DMS79 treated with DMSO at 0.1 percent for 48 hours (cell line): ENCODE measurements at regions not wholly inside any gene's neighbourhood (a gene's known extent, or its start where the extent isn't known, plus 50 kb on each side); places are given as distances from the start of the nearest gene placed in this dataset.

Experiments used
- DNase-seq: peaks from one replicate; lab custom pipeline; 2025; lab: John Stamatoyannopoulos, UW

DNA sequence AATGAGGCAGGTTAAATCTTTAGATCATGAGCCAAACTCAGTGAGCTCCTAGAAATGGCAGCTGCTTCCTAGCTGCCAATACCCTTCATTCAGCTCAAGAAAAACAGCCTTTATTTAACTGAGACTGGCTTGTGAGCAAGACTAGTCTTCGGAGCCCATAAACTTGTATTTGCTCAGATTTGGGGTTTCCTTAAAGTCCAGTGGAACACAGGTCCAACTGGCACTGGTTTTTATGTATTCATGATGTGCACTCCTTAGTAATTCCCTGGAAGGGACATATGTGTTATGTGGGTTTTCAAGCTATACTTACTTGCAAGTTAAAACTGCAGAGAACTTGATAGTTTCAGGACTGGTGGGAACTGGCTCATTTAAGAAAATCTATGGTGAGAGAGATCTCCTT is 380.1 kb upstream of the TMEM132C start:
- DNase-seq, result no peak

DNA sequence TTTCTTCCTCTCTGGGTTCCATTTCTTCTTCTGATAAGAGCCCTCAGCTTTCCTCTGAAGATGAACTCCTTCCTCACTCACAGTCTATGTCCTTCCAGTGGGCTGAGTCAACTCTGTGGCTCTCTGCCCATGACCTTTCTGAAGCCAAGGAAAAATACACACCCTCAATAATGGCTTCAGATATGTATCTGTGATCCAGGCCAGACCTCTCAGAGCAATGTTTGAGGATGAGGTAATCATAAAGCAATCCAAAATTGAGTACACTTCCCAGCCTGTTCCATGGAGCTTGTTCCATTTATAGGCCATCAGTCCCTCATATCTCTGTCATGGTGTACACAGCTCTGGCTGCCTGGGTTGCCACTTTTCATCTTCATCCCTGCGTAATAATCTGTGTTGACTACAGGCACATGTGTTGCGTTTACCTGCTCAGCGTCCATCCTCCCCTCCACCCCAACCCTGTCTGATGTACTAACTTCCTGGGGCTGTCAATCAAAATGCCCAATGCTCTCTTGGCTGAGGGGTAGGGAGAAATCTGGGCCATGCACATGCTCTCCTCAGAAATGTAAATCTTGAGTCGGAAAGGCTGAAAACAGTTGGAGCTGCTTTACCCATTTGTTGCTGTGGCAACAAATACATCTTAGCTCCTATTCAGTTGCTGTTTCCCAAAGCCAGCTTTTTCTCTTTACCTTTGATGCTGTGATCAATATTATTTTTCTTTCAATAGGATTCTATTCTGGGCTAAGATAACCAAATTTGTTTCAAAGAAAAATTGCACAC is 377.8 kb upstream of the TMEM132C start:
- no peak for DNase-seq

DNA sequence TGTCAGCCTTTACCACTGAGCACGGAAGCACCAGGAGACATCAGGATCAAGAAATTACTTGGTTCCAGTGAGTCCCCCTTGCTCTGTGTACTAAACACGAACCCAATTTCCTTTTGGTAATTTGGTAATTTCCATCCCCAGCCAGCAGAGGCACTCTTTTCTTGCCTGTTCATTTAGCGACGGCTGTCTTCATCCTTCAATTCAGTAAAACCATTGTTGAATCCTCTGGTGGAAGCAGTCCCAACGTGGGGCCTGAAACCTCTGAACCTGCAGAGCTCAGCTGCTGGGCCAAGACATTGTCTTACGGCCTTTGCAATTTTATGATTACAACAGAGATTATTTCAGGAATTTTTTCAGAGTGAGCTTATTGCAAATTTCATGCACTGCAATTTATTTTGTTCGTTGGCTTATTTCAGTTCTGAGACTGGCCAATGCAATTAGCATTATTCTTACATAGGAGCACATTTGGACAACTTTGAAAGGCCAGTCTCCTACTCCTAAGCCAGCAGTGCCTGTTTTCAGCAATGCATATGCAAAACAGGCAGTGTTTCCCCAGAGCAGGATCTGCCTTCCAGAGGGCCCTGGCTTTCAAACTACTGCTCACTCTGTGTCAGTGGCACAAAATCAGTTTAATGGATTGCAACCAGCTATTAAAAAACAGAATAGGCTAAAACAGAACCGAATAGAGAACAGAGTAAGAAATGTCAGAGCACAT is 372.9 kb upstream of the TMEM132C start:
- no peak for DNase-seq

DNA sequence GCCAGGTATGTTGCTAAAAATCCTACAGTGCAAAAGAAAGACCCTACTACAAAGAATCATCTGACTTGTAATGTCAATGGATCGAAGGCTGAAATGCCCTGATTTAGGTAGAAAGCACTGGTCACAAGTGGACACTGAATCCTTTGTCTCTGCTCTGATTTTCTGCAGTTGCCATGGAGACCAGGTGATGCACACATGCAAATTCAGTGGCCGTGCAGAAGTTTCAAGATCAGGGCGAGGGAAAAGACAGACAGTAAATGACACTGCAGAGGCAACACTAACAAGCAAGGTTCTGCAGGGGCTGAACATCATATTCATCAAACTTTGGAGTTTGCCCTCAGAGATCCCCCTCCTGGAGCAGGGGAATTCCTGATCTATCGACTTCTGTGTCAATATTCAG is 370.3 kb upstream of the TMEM132C start:
- DNase-seq, result no peak

DNA sequence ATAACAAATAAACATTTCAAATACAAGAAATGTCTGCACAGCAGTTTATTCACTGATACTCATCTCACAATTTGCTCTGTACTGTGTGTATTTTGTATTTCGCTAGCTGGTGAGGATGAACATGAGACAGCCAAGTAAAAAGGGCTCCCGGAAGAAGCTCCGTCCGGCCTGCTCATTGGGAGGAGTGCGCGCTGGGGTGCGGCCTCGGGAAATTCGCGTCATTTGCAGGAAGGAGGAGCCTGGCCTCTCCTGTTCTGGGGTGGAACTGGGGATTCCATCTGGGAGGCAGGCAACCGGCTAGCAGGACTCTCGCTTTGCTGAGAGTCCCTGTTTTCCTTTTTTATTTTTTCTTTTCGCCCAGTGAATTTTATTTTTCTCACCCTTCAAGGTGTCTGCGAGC is 368.4 kb upstream of the TMEM132C start:
- no peak for DNase-seq

DNA sequence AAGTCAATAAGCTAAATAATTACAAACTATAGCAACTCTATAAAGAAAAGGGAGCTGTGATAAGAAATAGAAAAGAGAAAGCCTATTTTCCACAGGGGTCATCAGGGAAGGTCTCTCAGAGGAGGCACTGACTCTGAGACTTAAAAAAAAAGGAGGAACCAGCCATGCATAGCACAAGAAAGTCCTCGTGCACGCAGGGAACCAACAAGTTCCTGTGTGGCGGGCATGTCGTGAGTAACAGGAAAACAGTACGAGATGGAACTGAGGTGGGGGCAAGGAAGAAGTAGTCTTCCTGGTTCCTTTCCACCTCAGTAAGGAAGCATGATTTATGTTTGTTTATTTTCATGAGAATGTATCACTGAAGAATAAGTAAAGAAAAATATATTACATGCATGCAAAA is 367.0 kb upstream of the TMEM132C start:
- DNase-seq, result no peak

DNA sequence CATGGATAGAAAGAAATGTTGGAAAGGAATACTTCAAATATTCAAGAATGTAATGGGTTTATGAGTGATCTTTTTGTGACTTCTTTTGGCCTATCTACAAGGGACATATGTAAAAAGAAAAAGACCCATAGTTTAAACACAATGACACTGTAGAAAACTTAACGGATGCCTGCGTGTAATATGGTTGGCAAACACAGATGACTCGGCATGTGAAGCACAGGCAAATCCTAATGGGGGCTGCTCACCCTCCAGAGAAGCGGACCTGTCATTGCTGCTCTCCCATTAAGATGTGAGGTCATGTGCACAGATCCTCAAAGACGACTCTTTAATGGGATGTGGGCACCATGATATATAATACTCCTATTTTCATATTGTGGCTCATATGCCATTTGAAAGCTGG is 366.6 kb upstream of the TMEM132C start:
- DNase-seq, result no peak

DNA sequence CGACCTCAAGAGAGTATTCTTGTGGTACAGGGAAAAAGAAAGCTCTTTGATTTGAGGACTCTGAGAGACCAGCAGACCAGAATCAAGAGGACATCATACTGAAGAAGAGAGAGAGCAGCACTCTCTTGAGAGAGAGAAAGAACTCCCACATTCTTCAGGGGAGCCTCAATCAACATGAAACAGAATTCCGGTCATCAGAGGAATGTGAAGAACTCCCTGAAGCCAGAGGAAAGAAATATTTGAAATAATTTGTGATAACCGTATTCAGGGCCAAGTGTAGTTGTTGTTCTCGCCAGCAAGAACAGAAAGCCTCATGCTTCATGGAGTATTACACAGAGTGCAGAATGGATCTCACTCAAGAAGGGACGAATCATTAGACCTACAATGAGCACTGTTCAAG is 363.8 kb upstream of the TMEM132C start:
- DNase-seq, result no peak

DNA sequence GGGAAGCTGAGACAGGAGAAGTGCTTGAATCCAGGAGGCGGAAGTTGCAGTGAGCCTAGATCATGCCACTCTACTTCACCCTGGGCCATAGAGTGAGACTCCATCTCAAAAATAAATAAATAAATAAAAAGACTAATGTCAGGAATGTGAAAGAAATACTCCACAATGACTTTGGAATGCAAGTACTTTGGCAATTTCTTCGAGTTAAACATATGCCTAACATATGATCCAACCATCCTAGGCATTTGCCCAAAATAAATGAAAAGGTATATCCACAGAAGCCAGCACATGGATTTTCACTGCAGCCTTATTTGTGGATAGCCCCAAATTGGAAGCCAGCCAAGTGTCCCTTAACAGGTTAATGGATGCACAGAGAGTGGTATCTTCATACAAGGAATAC is 357.9 kb upstream of the TMEM132C start:
- no peak for DNase-seq

DNA sequence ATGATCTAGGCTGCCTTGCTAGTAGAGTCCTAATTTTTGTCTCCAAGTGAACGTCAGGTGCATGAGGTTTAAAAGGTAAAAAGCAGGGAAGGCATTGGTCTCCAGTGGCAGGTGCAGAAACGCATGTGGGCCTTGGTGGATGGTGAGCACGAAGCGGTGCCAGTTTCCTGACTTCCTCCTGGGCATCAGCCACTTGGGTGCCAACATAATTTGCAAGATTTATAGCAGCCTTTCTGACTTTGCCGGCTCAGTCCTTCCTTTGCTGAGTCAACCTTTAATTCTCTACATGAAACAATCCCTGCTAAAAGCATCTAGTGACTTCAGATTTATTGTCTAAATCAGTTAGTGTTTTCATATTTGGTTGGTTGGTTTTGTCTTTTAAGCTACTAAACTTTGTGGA is 355.7 kb upstream of the TMEM132C start:
- DNase-seq, result no peak

DNA sequence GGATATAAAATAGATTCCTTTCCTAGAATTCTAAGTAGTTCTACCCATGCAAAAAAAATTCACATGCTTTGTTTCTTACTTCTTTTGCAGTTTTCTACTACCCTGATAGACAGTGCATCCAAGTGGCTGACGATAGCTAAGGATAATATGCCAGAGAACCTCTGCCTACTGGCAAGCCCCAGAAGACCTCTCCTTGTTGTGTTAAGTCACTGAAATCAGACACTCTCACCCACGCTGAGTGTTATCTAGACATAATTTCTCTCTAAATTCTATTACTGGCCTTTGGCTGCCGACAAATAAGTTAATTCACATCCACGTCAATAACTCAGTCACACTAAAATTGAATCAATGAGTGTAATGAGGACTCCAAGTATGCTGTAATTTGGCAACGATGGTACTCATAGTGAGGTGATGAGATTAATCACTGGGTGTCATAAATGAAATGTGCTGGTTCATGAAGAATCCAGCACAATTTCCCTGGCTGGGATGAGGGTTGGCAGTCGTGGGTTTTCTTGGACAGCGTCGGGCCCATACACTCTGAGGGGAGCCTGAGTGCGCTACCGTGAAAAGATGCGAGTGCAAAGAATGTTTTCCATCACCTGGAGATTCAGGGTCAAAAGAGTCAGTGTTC is 354.8 kb upstream of the TMEM132C start:
- no peak for DNase-seq

DNA sequence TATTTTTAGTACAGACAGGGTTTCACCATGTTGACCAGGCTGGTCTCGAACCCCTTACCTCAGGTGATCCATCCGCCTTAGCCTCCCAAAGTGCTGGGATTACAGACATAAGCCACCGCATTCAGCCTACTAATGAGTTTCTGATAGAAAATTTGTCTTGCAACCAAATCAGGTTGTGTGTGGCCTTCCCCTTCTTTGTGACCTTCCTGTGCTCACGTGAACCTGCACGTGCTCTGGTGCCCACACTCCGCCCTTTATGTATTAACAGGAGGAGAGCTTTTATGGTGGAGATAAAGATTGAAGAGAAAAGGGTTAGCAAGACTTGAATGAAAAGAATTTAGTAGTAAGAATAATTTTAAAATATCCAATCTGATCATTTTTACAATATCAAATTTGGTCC is 343.5 kb upstream of the TMEM132C start:
- DNase-seq, result no peak

DNA sequence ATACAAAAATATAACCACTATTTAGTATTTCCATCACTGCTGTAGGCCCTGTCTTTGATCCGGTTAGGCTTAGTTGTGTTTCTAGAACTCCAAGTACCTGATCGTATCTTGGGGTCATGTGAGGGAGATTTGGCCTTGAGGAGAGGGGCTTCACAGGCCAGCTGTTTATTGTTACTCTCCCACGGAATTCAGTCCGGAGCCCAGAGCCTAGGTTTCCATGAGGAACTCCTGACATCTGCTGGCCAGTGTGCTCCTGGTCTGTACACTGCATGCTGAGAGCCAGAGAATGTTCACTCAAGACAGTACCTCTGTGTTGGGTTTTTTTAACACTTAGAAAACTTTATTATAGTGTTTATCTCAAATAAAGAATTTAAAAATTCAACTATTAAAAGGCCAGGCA is 341.0 kb upstream of the TMEM132C start:
- DNase-seq, result no peak

DNA sequence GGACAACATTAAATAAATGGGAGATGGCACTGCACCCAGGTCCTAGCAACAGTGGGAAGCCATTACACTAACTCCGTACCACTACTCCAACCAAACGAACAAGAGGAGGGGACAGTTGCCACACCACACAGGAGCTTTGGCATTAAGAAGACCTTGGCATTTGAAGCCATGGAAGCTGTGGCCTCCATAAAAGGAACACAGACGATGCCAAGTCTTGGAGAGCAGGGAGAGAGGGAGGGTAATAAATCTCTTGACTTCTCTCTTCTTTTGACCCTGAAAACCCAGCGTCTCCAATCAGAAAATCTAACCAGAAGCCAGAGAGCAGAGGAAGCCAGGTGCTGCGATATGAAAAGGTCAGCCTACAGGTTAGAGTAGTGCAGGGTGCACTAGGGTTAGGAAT is 338.8 kb upstream of the TMEM132C start:
- DNase-seq, result no peak

DNA sequence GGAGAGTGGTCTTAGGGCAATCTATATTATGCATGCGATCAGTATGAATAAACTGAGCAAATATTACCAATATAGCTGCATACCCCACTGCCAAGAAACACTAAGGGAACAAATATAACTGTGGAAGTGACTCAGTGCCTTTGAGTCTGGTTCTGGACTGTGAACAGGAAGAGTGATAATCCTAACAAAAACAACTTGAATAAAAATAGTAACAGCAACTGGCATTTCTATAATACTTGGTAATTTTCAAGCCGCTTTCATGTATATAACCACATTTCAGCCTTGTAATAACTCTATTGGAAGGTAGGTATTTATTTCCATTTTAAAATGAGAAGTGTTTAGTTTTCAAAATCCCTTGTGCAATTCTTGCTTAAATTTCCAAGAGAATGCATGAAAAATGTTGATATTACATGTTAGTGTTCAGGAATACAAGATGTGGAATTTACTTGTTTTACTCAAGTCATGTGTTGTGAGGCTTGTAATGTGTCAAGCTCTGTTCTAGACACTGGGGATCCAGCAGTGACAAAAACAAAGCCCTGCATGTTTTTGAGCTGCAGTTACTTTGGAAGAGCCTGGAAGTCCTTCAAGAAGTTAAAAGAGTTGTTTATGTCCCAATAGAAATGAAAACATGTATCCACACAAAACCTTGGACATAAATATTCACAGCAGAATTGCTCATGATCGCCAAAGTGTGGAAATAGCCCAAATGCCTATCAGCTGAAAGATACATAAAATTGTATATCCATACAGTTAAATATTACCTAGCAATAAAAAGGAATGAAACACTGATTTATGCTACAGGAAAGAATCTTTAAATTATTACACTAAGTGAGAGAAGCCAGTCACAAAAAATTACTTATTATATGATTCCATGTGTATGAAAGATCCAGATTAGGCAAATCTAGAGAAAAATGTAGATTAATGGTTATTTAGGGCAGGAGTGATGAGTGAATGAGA is 338.1 kb upstream of the TMEM132C start:
- DNase-seq, result no peak

DNA sequence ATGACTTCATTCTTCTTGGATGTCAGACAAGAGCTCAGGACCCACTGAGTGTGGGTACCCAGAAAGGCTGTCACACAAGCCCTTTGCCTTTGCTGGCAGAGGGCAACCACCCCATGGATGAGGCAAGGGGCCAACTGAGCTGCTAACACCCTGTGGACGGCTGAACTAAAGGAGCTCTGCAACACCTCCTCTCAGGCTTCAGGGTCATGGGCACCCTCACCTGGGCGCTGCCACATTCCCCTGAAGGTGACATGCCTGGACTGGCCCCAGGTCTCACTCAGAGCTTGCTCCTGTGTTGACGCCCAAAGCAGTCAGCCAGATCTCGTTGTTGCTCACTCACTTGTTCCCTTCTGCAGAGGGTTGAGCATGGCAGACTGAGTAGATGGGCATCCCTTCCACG is 336.8 kb upstream of the TMEM132C start:
- no peak for DNase-seq

DNA sequence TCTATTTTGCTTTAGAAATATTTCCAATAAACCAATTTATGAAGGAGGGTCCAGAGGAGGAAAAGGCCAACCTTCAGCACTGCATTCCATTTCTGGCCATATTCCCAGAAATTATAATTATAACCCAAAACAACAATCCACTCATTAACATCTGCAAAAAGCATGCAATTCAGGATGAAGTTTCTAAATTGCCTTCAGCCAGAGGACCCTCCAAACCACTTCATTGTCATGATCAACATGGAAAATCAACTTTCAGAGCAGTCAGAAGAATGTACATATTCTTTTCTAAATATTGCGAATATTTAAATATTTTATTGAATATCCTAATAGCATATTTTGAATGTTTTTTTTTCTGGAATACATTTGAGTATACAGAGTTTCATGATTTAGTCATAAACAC is 332.6 kb upstream of the TMEM132C start:
- DNase-seq, result no peak

DNA sequence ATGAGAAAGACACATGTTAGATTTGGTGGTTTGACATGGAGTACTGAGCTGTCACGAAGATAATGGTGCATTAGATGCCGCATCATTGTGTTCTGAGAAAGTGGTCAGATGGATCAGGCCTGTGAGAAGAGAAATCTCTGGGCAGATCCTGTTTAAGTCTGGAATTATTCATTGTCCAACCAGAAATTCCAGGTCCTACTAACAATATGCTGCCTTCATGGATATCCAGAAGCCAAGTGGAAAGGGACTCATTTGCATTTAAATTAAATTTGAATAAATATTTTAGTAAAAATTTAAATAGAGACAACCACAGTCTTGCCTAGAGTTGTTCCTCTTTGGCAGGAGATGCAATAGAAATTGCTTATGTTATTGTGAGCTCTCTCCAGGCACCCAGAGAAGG is 330.5 kb upstream of the TMEM132C start:
- DNase-seq, result no peak

DNA sequence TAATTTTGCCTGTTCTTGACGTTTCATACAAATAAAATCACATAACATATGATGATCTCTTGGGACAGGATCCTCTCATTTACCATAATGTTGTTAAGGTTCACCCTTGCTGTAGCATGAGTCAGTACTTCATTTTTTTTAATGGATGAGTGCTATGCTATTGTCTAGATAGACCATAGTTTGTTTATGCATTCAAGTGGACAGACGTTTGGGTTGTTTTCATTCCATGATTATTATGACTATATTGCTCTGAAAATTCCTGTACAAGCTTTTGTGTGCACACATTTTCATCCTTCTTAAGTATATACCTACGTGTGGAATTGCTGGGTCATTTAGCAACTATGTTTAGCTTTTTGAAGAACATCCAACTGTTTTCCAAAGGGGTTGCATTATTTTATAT is 325.6 kb upstream of the TMEM132C start:
- no peak for DNase-seq

DNA sequence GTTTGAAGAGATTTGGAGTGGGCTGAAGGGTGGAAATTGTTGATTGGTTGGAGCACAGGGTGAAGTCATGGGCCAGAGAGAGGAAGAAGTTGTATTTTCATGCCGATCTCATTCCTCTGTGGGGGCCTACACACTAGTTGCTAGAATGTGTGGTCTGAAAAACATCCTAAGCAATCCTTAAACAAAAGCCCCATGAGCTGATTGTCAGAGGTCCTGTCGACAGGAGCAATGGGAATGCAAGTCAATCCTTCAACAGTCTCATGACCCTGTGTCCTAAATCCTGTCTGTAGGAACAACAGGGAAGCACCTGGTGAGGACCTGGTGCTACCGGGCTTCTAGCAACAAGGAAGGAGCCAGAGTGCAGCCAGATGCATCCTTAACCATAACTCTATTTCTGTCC is 324.0 kb upstream of the TMEM132C start:
- no peak for DNase-seq

DNA sequence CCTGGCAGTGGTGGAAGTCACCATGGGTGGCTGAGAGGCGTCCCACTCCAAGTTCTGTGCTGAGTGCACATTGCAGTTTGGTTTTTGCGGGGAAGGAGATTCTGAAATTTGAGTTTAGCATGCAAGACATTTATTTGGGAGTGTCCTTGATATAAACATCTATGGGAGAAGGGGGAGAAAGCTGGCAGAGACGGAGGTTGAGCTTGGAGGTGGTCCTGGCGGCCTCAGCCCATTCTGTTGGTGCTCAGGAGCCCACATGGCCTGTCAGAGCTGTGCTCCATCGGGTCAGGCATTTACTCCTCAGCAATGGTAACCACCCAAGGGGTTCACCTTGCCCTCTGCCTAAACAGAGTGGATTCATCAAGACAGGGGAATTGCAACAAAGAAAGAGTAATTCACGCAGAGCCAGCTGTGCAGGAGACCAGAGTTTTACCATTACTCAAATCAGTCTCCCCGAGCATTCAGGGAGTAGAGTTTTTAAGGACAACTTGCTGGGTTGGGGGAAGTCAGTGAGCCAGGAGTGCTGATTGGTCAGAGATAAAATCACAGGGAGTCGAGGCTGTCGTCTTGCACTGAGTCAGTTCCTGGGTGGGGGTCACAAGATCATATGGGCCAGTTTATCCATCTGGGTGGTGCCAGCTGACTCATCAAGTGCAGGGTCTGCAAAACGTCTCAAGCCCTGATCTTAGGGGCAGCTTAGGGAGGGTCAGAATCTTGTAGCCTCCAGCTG is 323.3 kb upstream of the TMEM132C start:
- DNase-seq, result no peak
